22Rv1 (cell line): ENCODE measurements at regions not wholly inside any gene's neighbourhood (a gene's known extent, or its start where the extent isn't known, plus 50 kb on each side); places are given as distances from the start of the nearest gene placed in this dataset.

Source experiments
- ZFX ChIP-seq: fragments of 450-650 bp; IDR thresholded peaks from 2 replicates; pipeline ENCODE4 v1.6.1; 2017; ENCODE audit warnings: antibody characterized with exemption, borderline replicate concordance
- TF ChIP-seq, protein P1 (sequence below): fragments of 450-650 bp; IDR thresholded peaks from 2 replicates; pipeline ENCODE4 v1.5.1; 2017; ENCODE audit warnings: mild to moderate bottlenecking

DNA sequence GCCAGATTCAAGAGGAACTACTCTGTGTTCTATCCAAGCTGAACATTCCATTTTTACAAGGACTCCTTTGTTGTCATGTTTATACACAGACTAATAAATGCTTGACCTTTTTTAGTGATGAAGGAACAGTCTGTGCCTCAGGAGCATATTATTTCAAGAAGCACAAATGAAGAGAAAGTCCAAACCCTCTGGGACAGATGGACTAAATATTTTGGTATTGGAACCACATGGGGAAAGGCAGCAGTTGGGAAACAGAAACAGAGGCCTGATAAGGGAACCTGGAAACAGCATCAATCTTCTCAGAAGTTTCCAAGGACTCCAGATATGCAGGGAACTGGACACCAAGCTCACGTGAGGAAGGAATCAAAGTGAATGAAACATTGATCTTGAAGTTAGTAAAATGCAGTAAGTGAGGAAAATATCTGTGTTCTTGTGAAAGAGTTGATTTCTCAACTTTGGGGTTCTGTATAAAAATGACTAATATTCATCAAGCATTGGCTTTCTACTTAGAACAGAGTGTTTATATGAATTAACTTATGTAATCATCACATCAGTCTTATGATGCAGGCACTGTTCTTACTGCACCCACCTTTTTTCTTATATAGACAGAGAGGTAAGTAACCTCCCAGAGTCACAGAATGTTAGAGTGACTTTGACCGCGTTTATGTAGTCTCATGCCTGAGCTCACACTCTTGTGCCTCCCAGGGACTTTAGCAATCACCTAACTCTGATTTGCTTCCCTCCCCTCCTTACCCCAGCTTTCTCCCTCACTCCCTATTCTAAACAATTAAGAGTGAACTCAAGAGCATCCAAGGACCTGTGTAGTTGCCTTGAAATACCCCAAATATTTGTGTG is 148.9 kb upstream of the JADE1 start:
- TF ChIP-seq, protein P1, sequence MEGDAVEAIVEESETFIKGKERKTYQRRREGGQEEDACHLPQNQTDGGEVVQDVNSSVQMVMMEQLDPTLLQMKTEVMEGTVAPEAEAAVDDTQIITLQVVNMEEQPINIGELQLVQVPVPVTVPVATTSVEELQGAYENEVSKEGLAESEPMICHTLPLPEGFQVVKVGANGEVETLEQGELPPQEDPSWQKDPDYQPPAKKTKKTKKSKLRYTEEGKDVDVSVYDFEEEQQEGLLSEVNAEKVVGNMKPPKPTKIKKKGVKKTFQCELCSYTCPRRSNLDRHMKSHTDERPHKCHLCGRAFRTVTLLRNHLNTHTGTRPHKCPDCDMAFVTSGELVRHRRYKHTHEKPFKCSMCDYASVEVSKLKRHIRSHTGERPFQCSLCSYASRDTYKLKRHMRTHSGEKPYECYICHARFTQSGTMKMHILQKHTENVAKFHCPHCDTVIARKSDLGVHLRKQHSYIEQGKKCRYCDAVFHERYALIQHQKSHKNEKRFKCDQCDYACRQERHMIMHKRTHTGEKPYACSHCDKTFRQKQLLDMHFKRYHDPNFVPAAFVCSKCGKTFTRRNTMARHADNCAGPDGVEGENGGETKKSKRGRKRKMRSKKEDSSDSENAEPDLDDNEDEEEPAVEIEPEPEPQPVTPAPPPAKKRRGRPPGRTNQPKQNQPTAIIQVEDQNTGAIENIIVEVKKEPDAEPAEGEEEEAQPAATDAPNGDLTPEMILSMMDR, result no peak
- no peak for TF ChIP-seq ZFX
